Spleen (tissue), 11 donors: ENCODE measurements at regions not wholly inside any gene's neighbourhood (a gene's known extent, or its start where the extent isn't known, plus 50 kb on each side); places are given as distances from the start of the nearest gene placed in this dataset.

Experiments
- DNase-seq: peaks from one replicate; pipeline ENCODE4 v3.0.0-alpha.2; 2020
- H3K27ac ChIP-seq, 8 donors: fragments of 200-600 bp; sonication (generic) in 7 of 8; 1 replicate in 4 of 8; 2 replicates in 4 of 8; pipeline versions ENCODE4 v1.5.0 to v1.8.0; 2016 to 2021; ENCODE audit warnings: inconsistent platforms in 4 of 8, mild to moderate bottlenecking in 4 of 8, moderate library complexity in 1 of 8
- H3K27me3 ChIP-seq, 7 donors: fragments of 200-600 bp; sonication (generic) in 6 of 7; replicated peaks in 1 of 7; 1 replicate in 4 of 7; 2 replicates in 3 of 7; pipeline versions ENCODE4 v1.5.0 to v1.8.0; 2016 to 2021; ENCODE audit warnings: inconsistent platforms in 3 of 7, mild to moderate bottlenecking in 1 of 7
- H3K36me3 ChIP-seq, 6 donors: fragments of 200-600 bp; sonication (generic) in 5 of 6; 1 replicate in 4 of 6; 2 replicates in 2 of 6; pipeline versions ENCODE4 v1.5.0 to v1.8.0; 2016 to 2021; ENCODE audit warnings: inconsistent platforms in 2 of 6
- H3K4me1 ChIP-seq, 6 donors: fragments of 200-600 bp; sonication (generic) in 5 of 6; 1 replicate in 3 of 6; 2 replicates in 3 of 6; pipeline versions ENCODE4 v1.5.0 to v1.8.0; 2016 to 2021; ENCODE audit warnings: inconsistent platforms in 3 of 6
- H3K4me3 ChIP-seq, 8 donors: fragments of 200-600 bp; sonication (generic) in 7 of 8; 1 replicate in 4 of 8; 2 replicates in 4 of 8; pipeline versions ENCODE4 v1.5.0 to v1.8.0; 2016 to 2021; ENCODE audit warnings: inconsistent platforms in 4 of 8, mild to moderate bottlenecking in 4 of 8, moderate library complexity in 2 of 8
- H3K9me3 ChIP-seq, 8 donors: fragments of 200-600 bp; sonication (generic) in 7 of 8; 1 replicate in 4 of 8; 2 replicates in 4 of 8; pipeline versions ENCODE4 v1.5.0 to v1.8.0; 2016 to 2021; ENCODE audit warnings: inconsistent platforms in 4 of 8
- POLR2A ChIP-seq, 3 donors: fragments of 450-650 bp; IDR thresholded peaks; one replicate each; pipeline ENCODE4 v1.5.1; 2017; ENCODE audit warnings: antibody characterized with exemption in 3 of 3, mild to moderate bottlenecking in 1 of 3
- POLR2AphosphoS5 ChIP-seq, 3 donors: sonication (generic); formaldehyde crosslinking; IDR thresholded peaks; one replicate each; pipeline ENCODE4 v1.5.1; 2017; ENCODE audit warnings: antibody characterized with exemption in 3 of 3
- WGBS, 5 donors: extraction: QIAGEN DNeasy Blood & Tissue Kit in 3 of 5; methylation state at CpG; one replicate each; pipeline versions ENCODE4 v1.1.5 to v1.1.7; 2013 to 2018; 5-methylcytosine and 5-hydroxymethylcytosine counted together
- intact Hi-C: fragments of 100-400 bp; cut with DNase I; formaldehyde crosslinking; loops from one replicate; pipeline ENCODE4 v1.15.0; 2023; ENCODE audit warnings: low total_unique reads
- TF ChIP-seq, protein P1 (sequence below), 11 experiments: fragments of 200-600 bp in 7 of 11; fragments of 450-650 bp in 4 of 11; sonication (generic) in 4 of 11; IDR thresholded peaks in 8 of 11; conservative IDR thresholded peaks in 3 of 11; 1 replicate in 7 of 11; 2 replicates in 4 of 11; pipeline versions ENCODE4 v1.4.0 to v1.8.0; 2016 to 2021; ENCODE audit warnings: antibody characterized with exemption in 11 of 11, inconsistent platforms in 4 of 11, mild to moderate bottlenecking in 1 of 11
- donor health status: healthy with polysubstance abuse.
- donor health status: DM: no; HTN: no; CAD: no; lungs with moderate emphysema.
- donor health status: DM: no; HTN: no; CAD: no.
- donor health status: Bipolar disorder and iron deficiency.
- donor health status: healthy.
- donor health status: DM: no; HTN: no; CAD: no.
- donor health status: DM: yes; HTN: yes; CAD: no.

DNA sequence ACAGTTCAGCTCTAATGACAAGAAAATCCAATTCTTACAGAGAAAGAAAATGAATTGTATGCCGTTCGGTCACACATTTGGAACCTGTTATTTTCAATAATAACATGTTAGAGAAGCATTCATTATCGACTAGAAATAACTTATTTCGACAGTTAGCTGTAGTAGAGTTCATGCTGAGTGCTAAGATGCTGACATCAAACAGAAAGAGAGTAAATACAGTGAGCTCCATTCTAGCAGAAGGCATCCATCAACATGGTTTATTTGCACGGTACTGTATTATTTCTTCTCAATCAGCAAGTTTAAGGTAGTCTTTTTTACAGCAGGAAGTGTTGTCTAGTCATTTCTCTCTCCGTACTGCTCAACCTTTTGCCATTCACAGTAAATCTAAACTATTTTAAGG, 732.1 kb downstream of the STIM2 start:
- Histone ChIP-seq H3K4me1 (no peaks in the 10 kb centered on the region), H3K27ac (no peak overlapping the region), H3K36me3 (no peaks in the 10 kb centered on the region), H3K9me3 (peaks cover 0 to under 1% (median 0%) of the 10 kb centered on the region in 8 donors), H3K4me3 (no peak overlapping the region), H3K27me3 (no peaks in the 10 kb centered on the region)
- intact Hi-C loops = no loop called here
- no peak for TF ChIP-seq POLR2A (IDR thresholded peaks at IDR 0.05)
- no peak for TF ChIP-seq POLR2AphosphoS5 (IDR thresholded peaks at IDR 0.05)
- TF ChIP-seq, protein P1, sequence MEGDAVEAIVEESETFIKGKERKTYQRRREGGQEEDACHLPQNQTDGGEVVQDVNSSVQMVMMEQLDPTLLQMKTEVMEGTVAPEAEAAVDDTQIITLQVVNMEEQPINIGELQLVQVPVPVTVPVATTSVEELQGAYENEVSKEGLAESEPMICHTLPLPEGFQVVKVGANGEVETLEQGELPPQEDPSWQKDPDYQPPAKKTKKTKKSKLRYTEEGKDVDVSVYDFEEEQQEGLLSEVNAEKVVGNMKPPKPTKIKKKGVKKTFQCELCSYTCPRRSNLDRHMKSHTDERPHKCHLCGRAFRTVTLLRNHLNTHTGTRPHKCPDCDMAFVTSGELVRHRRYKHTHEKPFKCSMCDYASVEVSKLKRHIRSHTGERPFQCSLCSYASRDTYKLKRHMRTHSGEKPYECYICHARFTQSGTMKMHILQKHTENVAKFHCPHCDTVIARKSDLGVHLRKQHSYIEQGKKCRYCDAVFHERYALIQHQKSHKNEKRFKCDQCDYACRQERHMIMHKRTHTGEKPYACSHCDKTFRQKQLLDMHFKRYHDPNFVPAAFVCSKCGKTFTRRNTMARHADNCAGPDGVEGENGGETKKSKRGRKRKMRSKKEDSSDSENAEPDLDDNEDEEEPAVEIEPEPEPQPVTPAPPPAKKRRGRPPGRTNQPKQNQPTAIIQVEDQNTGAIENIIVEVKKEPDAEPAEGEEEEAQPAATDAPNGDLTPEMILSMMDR (IDR thresholded peaks at IDR 0.05 in 8 of 11, conservative IDR thresholded peaks at IDR 0.05 in 3 of 11) = no peak
- DNase-seq = no peak
- WGBS, 5 donors = 67 to 80% (median 77%) methylated on average over 6 of the region's 6 CpGs

DNA sequence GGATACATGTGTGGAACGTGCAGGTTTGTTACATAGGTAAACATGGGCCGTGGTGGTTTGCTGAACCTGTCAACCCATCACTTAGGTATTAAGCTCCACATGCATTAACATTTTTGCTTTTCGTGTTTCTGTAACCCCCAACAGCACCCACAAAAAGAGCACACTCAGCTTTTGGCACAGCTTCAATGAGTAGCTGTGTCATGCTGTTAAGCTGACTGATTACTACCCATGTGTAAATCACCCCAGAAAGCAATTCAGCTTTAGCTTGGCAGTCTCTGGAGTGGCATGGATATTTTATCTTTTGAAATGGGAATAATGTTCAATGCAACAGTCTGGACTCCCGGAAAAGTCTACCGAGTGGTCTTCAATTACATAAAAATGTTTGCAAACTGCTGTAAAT, 734.3 kb downstream of the STIM2 start:
- TF ChIP-seq POLR2A (IDR thresholded peaks at IDR 0.05) = no peak
- TF ChIP-seq, protein P1 (IDR thresholded peaks at IDR 0.05 in 8 of 11, conservative IDR thresholded peaks at IDR 0.05 in 3 of 11) = no peak
- TF ChIP-seq POLR2AphosphoS5 (IDR thresholded peaks at IDR 0.05) = no peak
- Histone ChIP-seq H3K4me3 (no peak overlapping the region), H3K4me1 (no peaks in the 10 kb centered on the region), H3K9me3 (no peaks in the 10 kb centered on the region), H3K27ac (no peak overlapping the region), H3K36me3 (no peaks in the 10 kb centered on the region), H3K27me3 (no peaks in the 10 kb centered on the region)
- DNase-seq = no peak
- WGBS, 5 donors = 74 to 83% (median 79%) methylated on average over 5 of the region's 5 CpGs
- intact Hi-C loops = no loop called here

DNA sequence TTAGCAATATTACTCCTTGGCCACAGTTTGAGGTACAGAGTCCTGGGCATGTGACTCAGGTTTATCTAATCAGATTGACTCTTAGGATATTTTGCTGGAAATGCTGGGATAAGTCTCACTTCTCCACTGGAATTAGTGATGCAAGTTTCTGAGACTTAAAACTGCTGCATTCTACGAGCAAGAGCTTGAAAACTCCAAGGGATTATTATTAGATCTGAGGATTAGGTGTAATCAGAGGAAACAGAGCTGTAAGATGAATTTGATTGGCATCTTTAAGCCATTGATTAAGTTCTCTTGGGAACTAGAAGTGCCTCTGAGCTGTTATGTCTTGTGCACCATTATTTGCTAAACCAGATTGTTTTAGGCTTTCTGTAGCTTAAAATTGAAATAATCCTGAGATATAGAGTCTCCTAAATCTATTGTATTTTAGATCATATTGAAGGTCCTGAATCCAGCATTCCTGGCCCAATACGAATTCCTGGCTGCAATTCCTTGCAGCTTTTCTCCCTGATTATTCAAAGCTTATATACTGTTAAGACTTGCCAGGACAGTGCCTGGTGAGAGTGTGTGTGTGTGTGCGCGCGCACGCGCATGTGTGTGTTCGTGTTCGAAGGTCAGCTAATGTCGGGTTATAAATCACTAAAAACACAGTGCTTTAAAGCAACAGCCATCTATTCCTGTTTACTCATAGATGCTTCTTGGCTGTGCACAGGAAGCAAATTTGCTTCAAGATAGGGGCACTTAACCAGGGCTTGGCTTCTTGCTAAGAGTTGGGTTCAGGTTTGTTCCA, 735.1 kb downstream of the STIM2 start:
- no peak overlapping the region for H3K27ac ChIP-seq
- no peak overlapping the region for H3K4me3 ChIP-seq
- no peaks in the 10 kb centered on the region for H3K27me3 ChIP-seq
- 52 to 63% (median 53%) methylated on average over 10 of the region's 10 CpGs for WGBS, 5 donors
- H3K4me1 ChIP-seq = no peaks in the 10 kb centered on the region
- no peak for DNase-seq
- no peaks in the 10 kb centered on the region for H3K36me3 ChIP-seq
- no peak for TF ChIP-seq POLR2A (IDR thresholded peaks at IDR 0.05)
- TF ChIP-seq POLR2AphosphoS5 (IDR thresholded peaks at IDR 0.05) = no peak
- TF ChIP-seq, protein P1 (IDR thresholded peaks at IDR 0.05 in 8 of 11, conservative IDR thresholded peaks at IDR 0.05 in 3 of 11) = no peak
- no peaks in the 10 kb centered on the region for H3K9me3 ChIP-seq
- intact Hi-C loops = no loop called here

DNA sequence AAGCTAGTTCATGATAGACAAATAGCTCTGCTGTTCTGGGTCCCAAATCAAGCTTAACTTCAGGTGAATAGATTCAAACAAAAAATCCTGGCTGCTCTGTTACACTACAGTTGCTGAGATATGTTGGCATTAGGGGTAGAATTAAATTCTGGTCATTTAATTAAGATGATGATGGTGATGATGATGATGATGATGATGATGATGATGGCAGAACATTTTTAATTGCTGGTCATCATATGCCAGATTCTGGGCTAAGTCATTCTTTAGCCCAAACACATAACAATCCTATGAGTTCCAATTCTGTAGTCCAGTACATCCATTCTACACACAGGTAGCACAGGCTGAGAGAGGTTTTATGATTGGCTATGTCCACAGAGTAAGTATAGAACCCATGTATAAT, 741.5 kb downstream of the STIM2 start:
- Histone ChIP-seq H3K27me3 (no peaks in the 10 kb centered on the region), H3K27ac (no peak overlapping the region), H3K4me3 (no peak overlapping the region), H3K36me3 (no peaks in the 10 kb centered on the region), H3K9me3 (peaks cover 0 to 3% (median 0%) of the 10 kb centered on the region in 8 donors), H3K4me1 (no peaks in the 10 kb centered on the region)
- intact Hi-C loops = no loop called here
- no peak for DNase-seq
- TF ChIP-seq, protein P1 (IDR thresholded peaks at IDR 0.05 in 8 of 11, conservative IDR thresholded peaks at IDR 0.05 in 3 of 11) = no peak
- TF ChIP-seq POLR2AphosphoS5 (IDR thresholded peaks at IDR 0.05) (no peak), POLR2A (IDR thresholded peaks at IDR 0.05) (no peak)
